ENCODE measurements at regions not wholly inside any gene's neighbourhood (a gene's known extent, or its start where the extent isn't known, plus 50 kb on each side); places are given as distances from the start of the nearest gene placed in this dataset.

- H3K4me3 ChIP-seq (ENCODE audit: low read depth, low read length, poor library complexity, severe bottlenecking), result no peak overlapping the region
- H3K9me3 ChIP-seq (ENCODE audit: low read depth, low read length, poor library complexity, severe bottlenecking), result peaks cover 5% of the 10 kb centered on the region
- no peak overlapping the region for H3K27ac ChIP-seq (ENCODE audit: low read depth, low read length, poor library complexity, severe bottlenecking)
- BruUV-seq (replicated peaks), result no TSS peak
- DNase-seq (ENCODE audit: low spot score), result no peak
- POLR2A ChIA-PET (ENCODE audit: low non-redundant PET), result no interaction called here
- H3K4me1 ChIP-seq (ENCODE audit: insufficient read depth, low read length, poor library complexity, severe bottlenecking), result no peaks in the 10 kb centered on the region
- CTCF ChIA-PET, result no interaction called here
- intact Hi-C loops (cut with micrococcal nuclease; ENCODE audit: unreplicated experiment), result no loop called here
- TF ChIP-seq EZH2 (IDR thresholded peaks at IDR 0.05; ENCODE audit: borderline replicate concordance, low read depth, low read length, poor library complexity, severe bottlenecking) (no peak), CTCF (conservative IDR thresholded peaks at IDR 0.05; ENCODE audit: low read depth, low read length) (no peak)
- no peaks in the 10 kb centered on the region for H3K27me3 ChIP-seq (replicated peaks; ENCODE audit: insufficient read depth, low read depth, low read length, poor library complexity)
- no peaks in the 10 kb centered on the region for H3K36me3 ChIP-seq (ENCODE audit: insufficient read depth, low read length, poor library complexity, severe bottlenecking)
These were observed 58.9 kb downstream of the DIRAS3 start for GRCh38 chr1:67991546-67991945.

DNA sequence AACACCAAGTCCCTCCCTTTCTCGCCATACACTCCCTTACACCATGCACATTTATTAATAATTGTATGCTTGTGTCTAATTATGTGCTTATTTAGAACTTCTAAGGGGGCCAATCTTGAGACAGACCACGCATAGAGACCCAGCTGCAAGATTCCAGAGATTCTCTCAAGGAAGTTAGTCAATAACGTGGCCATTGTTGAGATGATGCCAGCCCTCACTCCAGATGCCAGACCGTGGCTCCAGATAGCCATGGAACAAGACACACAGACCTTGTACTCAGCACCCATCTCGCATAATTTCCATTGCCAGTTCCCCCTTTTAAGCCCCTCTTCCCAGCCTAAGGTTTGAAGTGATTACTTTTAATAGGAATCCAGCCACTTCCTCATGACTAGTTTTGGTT lies 62.4 kb downstream of the DIRAS3 start:
- ChIA-PET CTCF (no interaction called here), POLR2A (ENCODE audit: low non-redundant PET) (no interaction called here)
- no peak overlapping the region for H3K4me3 ChIP-seq (ENCODE audit: low read depth, low read length, poor library complexity, severe bottlenecking)
- no peak for TF ChIP-seq EZH2 (IDR thresholded peaks at IDR 0.05; ENCODE audit: borderline replicate concordance, low read depth, low read length, poor library complexity, severe bottlenecking)
- TF ChIP-seq CTCF (conservative IDR thresholded peaks at IDR 0.05; ENCODE audit: low read depth, low read length), result no peak
- no peak for DNase-seq (ENCODE audit: low spot score)
- no peaks in the 10 kb centered on the region for H3K9me3 ChIP-seq (ENCODE audit: low read depth, low read length, poor library complexity, severe bottlenecking)
- no peaks in the 10 kb centered on the region for H3K27me3 ChIP-seq (replicated peaks; ENCODE audit: insufficient read depth, low read depth, low read length, poor library complexity)
- BruUV-seq (replicated peaks), result no TSS peak
- intact Hi-C loops (cut with micrococcal nuclease; ENCODE audit: unreplicated experiment), result no loop called here
- no peak overlapping the region for H3K27ac ChIP-seq (ENCODE audit: low read depth, low read length, poor library complexity, severe bottlenecking)
- no peaks in the 10 kb centered on the region for H3K4me1 ChIP-seq (ENCODE audit: insufficient read depth, low read length, poor library complexity, severe bottlenecking)
- H3K36me3 ChIP-seq (ENCODE audit: insufficient read depth, low read length, poor library complexity, severe bottlenecking), result no peaks in the 10 kb centered on the region

DNA sequence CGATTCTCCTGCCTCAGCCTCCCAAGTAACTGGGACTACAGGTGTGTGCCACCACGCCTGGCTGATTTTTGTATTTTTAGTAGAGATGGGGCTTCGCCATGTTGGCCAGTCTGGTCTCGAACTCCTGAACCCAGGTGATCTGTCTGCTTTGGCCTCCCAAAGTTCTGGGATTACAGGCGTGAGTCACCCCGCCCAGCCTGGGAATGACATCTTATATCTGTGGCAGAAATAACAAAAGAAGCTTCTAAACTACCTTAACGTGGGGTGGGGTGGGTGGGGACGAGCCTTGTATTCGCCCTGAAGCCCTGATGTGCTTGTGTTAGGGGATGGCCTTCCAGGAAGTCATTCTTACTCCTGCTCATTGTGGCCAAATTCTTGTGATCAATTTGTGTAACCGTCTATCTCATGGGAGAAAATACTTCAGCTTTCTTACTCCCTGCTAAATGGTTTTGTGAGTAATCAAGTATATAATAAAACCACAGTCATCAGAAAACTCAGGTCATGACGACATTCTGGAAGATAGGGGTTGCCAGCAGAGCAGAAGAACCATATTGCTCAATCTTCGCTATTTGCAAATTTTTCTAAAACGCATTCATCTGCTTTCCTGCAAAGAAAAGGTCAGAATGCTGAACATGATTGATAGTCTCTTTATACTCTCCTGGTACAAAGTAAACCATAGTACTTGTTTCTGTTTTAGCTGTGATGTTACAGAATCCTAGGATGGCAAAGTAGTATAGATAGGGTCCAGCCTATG lies 63.2 kb downstream of the DIRAS3 start:
- no peaks in the 10 kb centered on the region for H3K9me3 ChIP-seq (ENCODE audit: low read depth, low read length, poor library complexity, severe bottlenecking)
- no TSS peak for BruUV-seq (replicated peaks)
- H3K27ac ChIP-seq (ENCODE audit: low read depth, low read length, poor library complexity, severe bottlenecking), result no peak overlapping the region
- TF ChIP-seq CTCF (conservative IDR thresholded peaks at IDR 0.05; ENCODE audit: low read depth, low read length), result no peak
- TF ChIP-seq EZH2 (IDR thresholded peaks at IDR 0.05; ENCODE audit: borderline replicate concordance, low read depth, low read length, poor library complexity, severe bottlenecking), result no peak
- H3K27me3 ChIP-seq (replicated peaks; ENCODE audit: insufficient read depth, low read depth, low read length, poor library complexity), result no peaks in the 10 kb centered on the region
- ChIA-PET POLR2A (ENCODE audit: low non-redundant PET) (no interaction called here), CTCF (no interaction called here)
- H3K36me3 ChIP-seq (ENCODE audit: insufficient read depth, low read length, poor library complexity, severe bottlenecking), result no peaks in the 10 kb centered on the region
- intact Hi-C loops (cut with micrococcal nuclease; ENCODE audit: unreplicated experiment), result no loop called here
- no peak overlapping the region for H3K4me3 ChIP-seq (ENCODE audit: low read depth, low read length, poor library complexity, severe bottlenecking)
- H3K4me1 ChIP-seq (ENCODE audit: insufficient read depth, low read length, poor library complexity, severe bottlenecking), result no peaks in the 10 kb centered on the region
- DNase-seq (ENCODE audit: low spot score), result no peak
